ENCODE measurements at regions not wholly inside any gene's neighbourhood (a gene's known extent, or its start where the extent isn't known, plus 50 kb on each side); places are given as distances from the start of the nearest gene placed in this dataset.

- CTCF ChIA-PET: no interaction called here
These were observed 599.5 kb upstream of the B3GALT2 start for GRCh38 chr1:193785850-193786420.

More at GRCh38 chr1:193785850-193786420, 599.5 kb upstream of the B3GALT2 start:
- no TSS peak for BruUV-seq (replicated peaks)
- no peak overlapping the region for H2AFZ ChIP-seq (ENCODE audit: low read depth, low read length)
- FAIRE-seq (no peak), DNase-seq (ENCODE audit: low read depth, low spot score) (no peak)
- TF ChIP-seq FOS (IDR thresholded peaks at IDR 0.05; ENCODE audit: borderline replicate concordance, insufficient read depth, low read length) (no peak), EZH2 (IDR thresholded peaks at IDR 0.05; ENCODE audit: borderline replicate concordance, low read depth, low read length, severe bottlenecking) (no peak), GATA2 (IDR thresholded peaks at IDR 0.05; ENCODE audit: insufficient read depth, insufficient read length, low read depth, low read length) (no peak), MAX (IDR thresholded peaks at IDR 0.05; ENCODE audit: insufficient read depth, insufficient read length) (no peak), POLR2A (IDR thresholded peaks at IDR 0.05; ENCODE audit: low read depth, low read length) (no peak), POLR2AphosphoS5 (IDR thresholded peaks at IDR 0.05; ENCODE audit: insufficient read depth, low read depth, low read length) (no peak), MYC (IDR thresholded peaks at IDR 0.05; ENCODE audit: low read depth, low read length) (no peak), JUN (IDR thresholded peaks at IDR 0.05; ENCODE audit: borderline replicate concordance, insufficient read depth, insufficient read length, low read depth) (no peak), CTCF (IDR thresholded peaks at IDR 0.05; ENCODE audit: extremely low read depth in 1 of 2, insufficient read depth in 1 of 2, low read depth in 1 of 2, low read length in 2 of 2) (no peak)
- H3K79me2 ChIP-seq (ENCODE audit: control insufficient read depth, insufficient read depth, low read length): no peaks in the 10 kb centered on the region
- POLR2A ChIA-PET: no interaction called here
- no peaks in the 10 kb centered on the region for H3K27me3 ChIP-seq (ENCODE audit: control insufficient read depth in 2 of 2, insufficient read depth in 2 of 2, low read length in 2 of 2)
- H3K27ac ChIP-seq (ENCODE audit: insufficient read depth, low read depth, low read length): no peak overlapping the region
- H3K36me3 ChIP-seq (ENCODE audit: control insufficient read depth in 2 of 2, extremely low read depth in 1 of 2, insufficient read depth in 2 of 2, low read length in 2 of 2): no peaks in the 10 kb centered on the region
- no peaks in the 10 kb centered on the region for H3K4me1 ChIP-seq (ENCODE audit: control insufficient read depth, extremely low read depth, insufficient read depth, low read length)
- H3K4me3 ChIP-seq (replicated peaks in 1 of 3; ENCODE audit: insufficient read depth in 1 of 3, low read depth in 1 of 3, low read length in 3 of 3): no peak overlapping the region
- H3K9ac ChIP-seq (replicated peaks; ENCODE audit: extremely low read depth, insufficient read depth, low read length): no peak overlapping the region
- no peaks in the 10 kb centered on the region for H4K20me1 ChIP-seq (replicated peaks; ENCODE audit: control insufficient read depth, extremely low read depth, insufficient read depth, low read length)
- dilution Hi-C loops (cut with MboI; ENCODE audit: extremely low pct_ligation_motif_present, low sequenced_read_pairs): no loop called here
- intact Hi-C loops (cut with micrococcal nuclease): no loop called here
- no peaks in the 10 kb centered on the region for H3K9me1 ChIP-seq (replicated peaks; ENCODE audit: control insufficient read depth, extremely low read depth, insufficient read depth, low read length)
- no peaks in the 10 kb centered on the region for H3K9me3 ChIP-seq (replicated peaks; ENCODE audit: control insufficient read depth, insufficient read depth, low read length)
- no peak overlapping the region for H3K4me2 ChIP-seq (ENCODE audit: insufficient read depth, low read length)
